ENCODE measurements at regions not wholly inside any gene's neighbourhood (a gene's known extent, or its start where the extent isn't known, plus 50 kb on each side); places are given as distances from the start of the nearest gene placed in this dataset.

GRCh38 chr20:34163307-34163706, 51.3 kb upstream of the EIF2S2 start:
- intact Hi-C loops (cut with DNase I; ENCODE audit: low total_unique reads), result no loop called here
- WGBS, 2 donors, result 39 to 49% methylated on average over 3 of the region's 3 CpGs
- DNase-seq (ENCODE audit: low spot score in 2 of 2), result no peak
- H3K4me3 ChIP-seq (ENCODE audit: low read depth, poor library complexity, severe bottlenecking), result no peak overlapping the region
- TF ChIP-seq CTCF (IDR thresholded peaks at IDR 0.05), result no peak
- TF ChIP-seq POLR2A (IDR thresholded peaks at IDR 0.05), result no peak

GRCh38 chr20:34164381-34164984, 52.4 kb upstream of the EIF2S2 start:
- 79 to 85% methylated on average over 5 of the region's 5 CpGs for WGBS, 2 donors
- H3K4me3 ChIP-seq (ENCODE audit: low read depth, poor library complexity, severe bottlenecking), result no peak overlapping the region
- TF ChIP-seq POLR2A (IDR thresholded peaks at IDR 0.05) (no peak), CTCF (IDR thresholded peaks at IDR 0.05) (no peak)
- intact Hi-C loops (cut with DNase I; ENCODE audit: low total_unique reads), result no loop called here
- no peak for DNase-seq (ENCODE audit: low spot score in 2 of 2)

GRCh38 chr20:34165018-34165619, 53.1 kb upstream of the EIF2S2 start:
- intact Hi-C loops (cut with DNase I; ENCODE audit: low total_unique reads), result no loop called here
- no peak overlapping the region for H3K4me3 ChIP-seq (ENCODE audit: low read depth, poor library complexity, severe bottlenecking)
- DNase-seq (ENCODE audit: low spot score in 2 of 2), result no peak
- WGBS, 2 donors, result 7 to 9% methylated on average over 2 of the region's 2 CpGs
- TF ChIP-seq POLR2A (IDR thresholded peaks at IDR 0.05), result no peak
- no peak for TF ChIP-seq CTCF (IDR thresholded peaks at IDR 0.05)

GRCh38 chr20:34171640-34172039, 59.6 kb upstream of the EIF2S2 start:
- no peak overlapping the region for H3K4me3 ChIP-seq (ENCODE audit: low read depth, poor library complexity, severe bottlenecking)
- WGBS, 2 donors, result 62 to 65% methylated on average over 4 of the region's 4 CpGs
- intact Hi-C loops (cut with DNase I; ENCODE audit: low total_unique reads), result no loop called here
- no peak for DNase-seq (ENCODE audit: low spot score in 2 of 2)
- TF ChIP-seq POLR2A (IDR thresholded peaks at IDR 0.05), result no peak

- no peak for DNase-seq (ENCODE audit: low spot score in 2 of 2)
- intact Hi-C loops (cut with DNase I; ENCODE audit: low total_unique reads), result no loop called here
- no peak for TF ChIP-seq CTCF (IDR thresholded peaks at IDR 0.05)
- no peak for TF ChIP-seq POLR2A (IDR thresholded peaks at IDR 0.05)
- 54 to 59% methylated on average over 2 of the region's 2 CpGs for WGBS, 2 donors
- H3K4me3 ChIP-seq (ENCODE audit: low read depth, poor library complexity, severe bottlenecking), result no peak overlapping the region
Observed at GRCh38 chr20:34172926-34173325, 60.9 kb upstream of the EIF2S2 start.

GRCh38 chr20:34175079-34175478, 63.0 kb upstream of the EIF2S2 start:
- TF ChIP-seq CTCF (IDR thresholded peaks at IDR 0.05), result no peak
- no peak for TF ChIP-seq POLR2A (IDR thresholded peaks at IDR 0.05)
- intact Hi-C loops (cut with DNase I; ENCODE audit: low total_unique reads), result no loop called here
- whole genome bisulfite sequencing, 2 donors, result 74 to 78% methylated on average over 3 of the region's 3 CpGs
- H3K4me3 ChIP-seq (ENCODE audit: low read depth, poor library complexity, severe bottlenecking), result no peak overlapping the region
- no peak for DNase-seq (ENCODE audit: low spot score in 2 of 2)

Data from lower leg skin (tissue), 4 donors.